ENCODE measurements at regions not wholly inside any gene's neighbourhood (a gene's known extent, or its start where the extent isn't known, plus 50 kb on each side); places are given as distances from the start of the nearest gene placed in this dataset.

DNA sequence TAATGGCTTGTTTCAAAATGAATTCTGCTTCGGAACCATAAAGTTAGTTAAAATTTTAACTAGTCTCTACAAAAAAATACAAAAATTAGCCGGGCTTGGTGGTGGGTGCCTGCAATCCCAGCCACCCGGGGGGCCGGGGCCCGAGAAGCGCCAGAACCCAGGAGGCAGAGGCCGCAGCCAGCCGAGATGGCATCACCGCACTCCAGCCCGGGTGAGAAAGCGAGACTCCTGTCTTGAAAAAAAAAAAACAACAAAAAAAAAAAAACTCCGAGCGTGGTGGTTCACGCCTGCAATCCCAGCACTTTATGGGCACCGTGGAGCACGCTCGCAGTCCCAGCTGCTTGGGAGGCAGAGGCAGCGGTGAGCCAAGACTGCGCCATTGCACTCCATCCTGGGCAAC is 781.4 kb downstream of the BRINP3 start (continued):
- TF ChIP-seq, protein P1, sequence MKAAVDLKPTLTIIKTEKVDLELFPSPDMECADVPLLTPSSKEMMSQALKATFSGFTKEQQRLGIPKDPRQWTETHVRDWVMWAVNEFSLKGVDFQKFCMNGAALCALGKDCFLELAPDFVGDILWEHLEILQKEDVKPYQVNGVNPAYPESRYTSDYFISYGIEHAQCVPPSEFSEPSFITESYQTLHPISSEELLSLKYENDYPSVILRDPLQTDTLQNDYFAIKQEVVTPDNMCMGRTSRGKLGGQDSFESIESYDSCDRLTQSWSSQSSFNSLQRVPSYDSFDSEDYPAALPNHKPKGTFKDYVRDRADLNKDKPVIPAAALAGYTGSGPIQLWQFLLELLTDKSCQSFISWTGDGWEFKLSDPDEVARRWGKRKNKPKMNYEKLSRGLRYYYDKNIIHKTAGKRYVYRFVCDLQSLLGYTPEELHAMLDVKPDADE (IDR thresholded peaks at IDR 0.05) = no peak
- TF ChIP-seq STAT1 (IDR thresholded peaks at IDR 0.05; ENCODE audit: unreplicated experiment) (no peak), CREB1 (CRISPR knock-in tag; IDR thresholded peaks at IDR 0.05; ENCODE audit: low read depth) (no peak)
- TF ChIP-seq, protein P2, sequence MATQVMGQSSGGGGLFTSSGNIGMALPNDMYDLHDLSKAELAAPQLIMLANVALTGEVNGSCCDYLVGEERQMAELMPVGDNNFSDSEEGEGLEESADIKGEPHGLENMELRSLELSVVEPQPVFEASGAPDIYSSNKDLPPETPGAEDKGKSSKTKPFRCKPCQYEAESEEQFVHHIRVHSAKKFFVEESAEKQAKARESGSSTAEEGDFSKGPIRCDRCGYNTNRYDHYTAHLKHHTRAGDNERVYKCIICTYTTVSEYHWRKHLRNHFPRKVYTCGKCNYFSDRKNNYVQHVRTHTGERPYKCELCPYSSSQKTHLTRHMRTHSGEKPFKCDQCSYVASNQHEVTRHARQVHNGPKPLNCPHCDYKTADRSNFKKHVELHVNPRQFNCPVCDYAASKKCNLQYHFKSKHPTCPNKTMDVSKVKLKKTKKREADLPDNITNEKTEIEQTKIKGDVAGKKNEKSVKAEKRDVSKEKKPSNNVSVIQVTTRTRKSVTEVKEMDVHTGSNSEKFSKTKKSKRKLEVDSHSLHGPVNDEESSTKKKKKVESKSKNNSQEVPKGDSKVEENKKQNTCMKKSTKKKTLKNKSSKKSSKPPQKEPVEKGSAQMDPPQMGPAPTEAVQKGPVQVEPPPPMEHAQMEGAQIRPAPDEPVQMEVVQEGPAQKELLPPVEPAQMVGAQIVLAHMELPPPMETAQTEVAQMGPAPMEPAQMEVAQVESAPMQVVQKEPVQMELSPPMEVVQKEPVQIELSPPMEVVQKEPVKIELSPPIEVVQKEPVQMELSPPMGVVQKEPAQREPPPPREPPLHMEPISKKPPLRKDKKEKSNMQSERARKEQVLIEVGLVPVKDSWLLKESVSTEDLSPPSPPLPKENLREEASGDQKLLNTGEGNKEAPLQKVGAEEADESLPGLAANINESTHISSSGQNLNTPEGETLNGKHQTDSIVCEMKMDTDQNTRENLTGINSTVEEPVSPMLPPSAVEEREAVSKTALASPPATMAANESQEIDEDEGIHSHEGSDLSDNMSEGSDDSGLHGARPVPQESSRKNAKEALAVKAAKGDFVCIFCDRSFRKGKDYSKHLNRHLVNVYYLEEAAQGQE (IDR thresholded peaks at IDR 0.05; ENCODE audit: unreplicated experiment) = no peak
- TF ChIP-seq, protein P3, sequence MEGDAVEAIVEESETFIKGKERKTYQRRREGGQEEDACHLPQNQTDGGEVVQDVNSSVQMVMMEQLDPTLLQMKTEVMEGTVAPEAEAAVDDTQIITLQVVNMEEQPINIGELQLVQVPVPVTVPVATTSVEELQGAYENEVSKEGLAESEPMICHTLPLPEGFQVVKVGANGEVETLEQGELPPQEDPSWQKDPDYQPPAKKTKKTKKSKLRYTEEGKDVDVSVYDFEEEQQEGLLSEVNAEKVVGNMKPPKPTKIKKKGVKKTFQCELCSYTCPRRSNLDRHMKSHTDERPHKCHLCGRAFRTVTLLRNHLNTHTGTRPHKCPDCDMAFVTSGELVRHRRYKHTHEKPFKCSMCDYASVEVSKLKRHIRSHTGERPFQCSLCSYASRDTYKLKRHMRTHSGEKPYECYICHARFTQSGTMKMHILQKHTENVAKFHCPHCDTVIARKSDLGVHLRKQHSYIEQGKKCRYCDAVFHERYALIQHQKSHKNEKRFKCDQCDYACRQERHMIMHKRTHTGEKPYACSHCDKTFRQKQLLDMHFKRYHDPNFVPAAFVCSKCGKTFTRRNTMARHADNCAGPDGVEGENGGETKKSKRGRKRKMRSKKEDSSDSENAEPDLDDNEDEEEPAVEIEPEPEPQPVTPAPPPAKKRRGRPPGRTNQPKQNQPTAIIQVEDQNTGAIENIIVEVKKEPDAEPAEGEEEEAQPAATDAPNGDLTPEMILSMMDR (conservative IDR thresholded peaks at IDR 0.05; ENCODE audit: low read depth in 2 of 2) = no peak

DNA sequence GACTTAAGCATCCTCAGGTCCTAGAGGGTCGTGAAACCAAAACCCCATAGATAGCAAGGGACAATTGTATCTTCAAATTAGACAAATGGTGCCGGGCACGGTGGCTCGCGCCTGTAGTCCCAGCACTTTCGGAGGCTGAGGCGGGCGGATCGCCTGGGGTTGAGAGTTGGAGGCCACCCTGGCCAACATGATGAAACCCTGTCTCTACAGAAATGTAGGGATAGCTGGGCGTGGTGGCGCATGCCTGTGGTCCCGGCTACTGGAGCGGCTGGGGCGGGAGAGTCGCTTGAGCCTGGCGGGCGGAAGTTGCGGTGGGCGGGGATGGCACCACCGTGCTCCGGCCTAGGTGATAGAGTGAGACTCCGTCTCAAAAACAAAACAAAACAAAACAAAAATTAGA is 780.6 kb downstream of the BRINP3 start:
- H3K9me2 ChIP-seq (ENCODE audit: insufficient read depth) = peaks cover 8% of the 10 kb centered on the region; the same call in 1 of the 2 replicates
- no peak overlapping the region for H3K27ac ChIP-seq (ENCODE audit: low read depth)
- no peak overlapping the region for H3K4me2 ChIP-seq
- no peaks in the 10 kb centered on the region for H3K4me1 Mint-ChIP-seq
- H3K27me3 ChIP-seq (ENCODE audit: insufficient read depth) = no peaks in the 10 kb centered on the region
- no peaks in the 10 kb centered on the region for H3K4me1 ChIP-seq (ENCODE audit: insufficient read depth)
- H2AFZ ChIP-seq = no peak overlapping the region
- no peaks in the 10 kb centered on the region for H3K9me3 Mint-ChIP-seq
- no peak overlapping the region for H3K4me3 Mint-ChIP-seq
- H3K36me3 ChIP-seq (ENCODE audit: insufficient read depth) = no peaks in the 10 kb centered on the region
- no peak overlapping the region for H3K27ac Mint-ChIP-seq
- peaks cover 2% of the 10 kb centered on the region for H3K27me3 Mint-ChIP-seq (ENCODE audit: insufficient read depth, low read depth, poor library complexity)
- DNase-seq (ENCODE audit: low spot score) (no peak), ATAC-seq (no peak)
- no peaks in the 10 kb centered on the region for H4K20me1 ChIP-seq (replicated peaks; ENCODE audit: insufficient read depth)
- H3K36me3 Mint-ChIP-seq (ENCODE audit: low read depth) = no peaks in the 10 kb centered on the region
- no peak overlapping the region for H3K4me3 ChIP-seq
- H3K79me2 ChIP-seq (replicated peaks; ENCODE audit: insufficient read depth) = no peaks in the 10 kb centered on the region
- TF ChIP-seq CREB1 (CRISPR knock-in tag; IDR thresholded peaks at IDR 0.05; ENCODE audit: low read depth) (no peak), STAT1 (IDR thresholded peaks at IDR 0.05; ENCODE audit: unreplicated experiment) (no peak)
- TF ChIP-seq, protein P2 (IDR thresholded peaks at IDR 0.05; ENCODE audit: unreplicated experiment) = no peak
- TF ChIP-seq, protein P3 (conservative IDR thresholded peaks at IDR 0.05; ENCODE audit: low read depth in 2 of 2) = no peak
- no peaks in the 10 kb centered on the region for H3F3A ChIP-seq (replicated peaks; ENCODE audit: low read depth)

Data from GM23338 (cell line).